ENCODE measurements at regions not wholly inside any gene's neighbourhood (a gene's known extent, or its start where the extent isn't known, plus 50 kb on each side); places are given as distances from the start of the nearest gene placed in this dataset.

DNA sequence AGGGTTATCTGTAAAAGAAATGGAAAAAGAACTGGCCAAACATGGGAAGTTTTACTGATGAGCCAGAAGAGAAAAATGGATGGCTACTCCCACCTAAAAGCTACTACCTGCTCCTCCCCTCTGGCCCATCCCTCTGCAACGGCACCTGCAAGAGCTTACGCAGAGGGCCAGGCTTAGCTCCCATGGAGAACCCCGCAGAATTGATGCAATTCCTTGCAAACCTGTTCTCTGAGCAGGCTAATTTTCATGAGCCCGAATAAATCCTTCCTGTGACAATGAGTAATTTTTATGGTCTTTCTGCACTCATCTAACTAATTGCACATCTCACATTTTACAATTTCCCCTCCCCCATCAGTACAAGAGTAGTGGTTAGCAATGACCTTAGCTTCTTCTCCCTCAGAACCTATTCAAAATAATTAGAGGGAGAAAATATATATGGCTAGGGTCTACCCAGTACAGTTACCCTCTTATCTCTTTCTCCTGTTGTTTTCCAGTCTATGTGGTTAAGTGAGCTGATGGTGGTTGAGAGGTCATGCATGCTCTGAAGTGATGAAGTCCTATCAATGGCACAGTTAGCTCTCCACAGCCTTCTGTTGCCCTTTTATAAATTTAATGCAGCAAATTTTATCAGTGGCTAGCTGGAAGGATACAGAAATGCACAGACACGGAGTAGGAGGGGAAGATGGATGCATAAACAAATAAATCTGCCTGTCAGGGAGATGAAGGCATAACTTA, 67.7 kb upstream of the NTF3 start:
- POLR2A ChIA-PET: no interaction called here

DNA sequence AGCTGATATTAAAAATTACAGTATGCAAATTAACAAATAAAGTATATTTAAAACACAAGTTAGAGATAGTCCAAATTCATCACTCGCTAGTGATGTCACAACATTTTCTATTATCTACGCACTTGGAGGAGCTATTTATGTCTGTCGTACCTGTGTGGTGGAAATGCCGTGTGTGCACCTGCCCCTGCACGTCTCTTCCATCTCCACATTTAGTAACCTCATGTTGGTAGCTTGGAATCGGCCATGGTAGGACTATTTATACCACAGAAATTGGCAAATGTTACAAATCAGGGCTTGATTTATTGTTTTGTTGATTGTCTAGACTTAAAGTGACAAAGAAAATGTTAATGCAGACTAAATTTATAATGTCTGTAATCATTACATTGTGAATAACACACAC, 62.6 kb upstream of the NTF3 start:
- DNase-seq (ENCODE audit: low read depth, low spot score): no peak
- no peaks in the 10 kb centered on the region for H3K9me3 ChIP-seq (ENCODE audit: control insufficient read depth, insufficient read depth, low read length)
- peaks cover 18% of the 10 kb centered on the region for H3K27me3 ChIP-seq (ENCODE audit: control insufficient read depth, insufficient read depth, low read length)
- H3K4me3 ChIP-seq (ENCODE audit: low read depth, low read length): no peak overlapping the region
- ChIA-PET CTCF (no interaction called here), POLR2A (no interaction called here)
- H3K27ac ChIP-seq (ENCODE audit: low read depth, low read length): no peak overlapping the region
- TF ChIP-seq, protein P1, sequence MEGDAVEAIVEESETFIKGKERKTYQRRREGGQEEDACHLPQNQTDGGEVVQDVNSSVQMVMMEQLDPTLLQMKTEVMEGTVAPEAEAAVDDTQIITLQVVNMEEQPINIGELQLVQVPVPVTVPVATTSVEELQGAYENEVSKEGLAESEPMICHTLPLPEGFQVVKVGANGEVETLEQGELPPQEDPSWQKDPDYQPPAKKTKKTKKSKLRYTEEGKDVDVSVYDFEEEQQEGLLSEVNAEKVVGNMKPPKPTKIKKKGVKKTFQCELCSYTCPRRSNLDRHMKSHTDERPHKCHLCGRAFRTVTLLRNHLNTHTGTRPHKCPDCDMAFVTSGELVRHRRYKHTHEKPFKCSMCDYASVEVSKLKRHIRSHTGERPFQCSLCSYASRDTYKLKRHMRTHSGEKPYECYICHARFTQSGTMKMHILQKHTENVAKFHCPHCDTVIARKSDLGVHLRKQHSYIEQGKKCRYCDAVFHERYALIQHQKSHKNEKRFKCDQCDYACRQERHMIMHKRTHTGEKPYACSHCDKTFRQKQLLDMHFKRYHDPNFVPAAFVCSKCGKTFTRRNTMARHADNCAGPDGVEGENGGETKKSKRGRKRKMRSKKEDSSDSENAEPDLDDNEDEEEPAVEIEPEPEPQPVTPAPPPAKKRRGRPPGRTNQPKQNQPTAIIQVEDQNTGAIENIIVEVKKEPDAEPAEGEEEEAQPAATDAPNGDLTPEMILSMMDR (IDR thresholded peaks at IDR 0.05; ENCODE audit: low read depth, low read length): no peak

More for the DNA sequence above, 67.7 kb upstream of the NTF3 start:
- no peak for DNase-seq (ENCODE audit: low read depth, low spot score)
- Histone ChIP-seq H3K27me3 (ENCODE audit: control insufficient read depth, insufficient read depth, low read length) (peaks cover 12% of the 10 kb centered on the region), H3K27ac (ENCODE audit: low read depth, low read length) (no peak overlapping the region), H3K9me3 (ENCODE audit: control insufficient read depth, insufficient read depth, low read length) (no peaks in the 10 kb centered on the region), H3K4me3 (ENCODE audit: low read depth, low read length) (no peak overlapping the region)
- CTCF ChIA-PET: no interaction called here
- TF ChIP-seq, protein P1 (IDR thresholded peaks at IDR 0.05; ENCODE audit: low read depth, low read length): no peak

DNA sequence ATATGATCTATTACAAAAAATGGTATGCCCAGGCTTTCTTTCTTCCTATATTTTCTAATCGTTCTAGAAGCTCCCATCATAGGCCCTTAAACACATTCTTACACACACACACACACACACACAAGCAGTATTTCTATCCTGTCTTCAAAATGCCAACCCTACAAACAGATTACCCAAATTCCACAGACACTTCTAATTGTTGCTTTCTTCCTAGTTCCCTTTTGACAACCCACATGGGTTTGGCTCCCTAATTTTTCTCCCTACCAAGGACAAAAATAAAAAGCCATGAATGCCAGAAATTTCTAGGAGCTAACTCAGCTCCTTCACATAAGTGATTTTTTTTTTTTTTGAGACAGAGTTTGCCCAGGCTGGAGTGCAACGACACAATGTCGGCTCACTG, 60.3 kb upstream of the NTF3 start:
- Histone ChIP-seq H3K9me3 (ENCODE audit: control insufficient read depth, insufficient read depth, low read length) (no peaks in the 10 kb centered on the region), H3K27ac (ENCODE audit: low read depth, low read length) (no peak overlapping the region), H3K4me3 (ENCODE audit: low read depth, low read length) (no peak overlapping the region), H3K27me3 (ENCODE audit: control insufficient read depth, insufficient read depth, low read length) (peaks cover 11% of the 10 kb centered on the region)
- POLR2A ChIA-PET: no interaction called here
- CTCF ChIA-PET: no interaction called here
- no peak for DNase-seq (ENCODE audit: low read depth, low spot score)
- TF ChIP-seq, protein P1 (IDR thresholded peaks at IDR 0.05; ENCODE audit: low read depth, low read length): no peak

DNA sequence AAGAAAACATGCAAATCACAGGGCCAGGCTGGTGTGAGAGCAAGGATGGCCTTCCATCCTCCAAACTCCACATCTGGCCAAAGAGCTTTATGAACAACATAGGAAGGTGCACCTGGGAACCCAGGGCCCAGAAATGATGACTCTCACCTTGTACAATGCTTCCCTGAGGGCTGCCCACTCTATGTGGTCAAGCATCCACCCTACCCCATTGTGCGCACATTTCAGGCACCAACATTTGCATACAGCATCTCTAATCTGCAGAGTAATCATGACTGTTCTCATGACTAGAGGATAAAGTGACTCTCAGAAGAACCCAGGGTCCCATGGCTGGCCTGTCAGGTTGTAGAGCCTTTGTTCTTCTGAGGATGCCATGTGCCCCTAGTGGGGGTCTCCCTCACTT, 57.2 kb upstream of the NTF3 start:
- TF ChIP-seq, protein P1 (IDR thresholded peaks at IDR 0.05; ENCODE audit: low read depth, low read length): no peak
- Histone ChIP-seq H3K9me3 (ENCODE audit: control insufficient read depth, insufficient read depth, low read length) (no peaks in the 10 kb centered on the region), H3K27me3 (ENCODE audit: control insufficient read depth, insufficient read depth, low read length) (peaks cover 11% of the 10 kb centered on the region), H3K27ac (ENCODE audit: low read depth, low read length) (no peak overlapping the region), H3K4me3 (ENCODE audit: low read depth, low read length) (no peak overlapping the region)
- ChIA-PET POLR2A (no interaction called here), CTCF (no interaction called here)
- DNase-seq (ENCODE audit: low read depth, low spot score): no peak

DNA sequence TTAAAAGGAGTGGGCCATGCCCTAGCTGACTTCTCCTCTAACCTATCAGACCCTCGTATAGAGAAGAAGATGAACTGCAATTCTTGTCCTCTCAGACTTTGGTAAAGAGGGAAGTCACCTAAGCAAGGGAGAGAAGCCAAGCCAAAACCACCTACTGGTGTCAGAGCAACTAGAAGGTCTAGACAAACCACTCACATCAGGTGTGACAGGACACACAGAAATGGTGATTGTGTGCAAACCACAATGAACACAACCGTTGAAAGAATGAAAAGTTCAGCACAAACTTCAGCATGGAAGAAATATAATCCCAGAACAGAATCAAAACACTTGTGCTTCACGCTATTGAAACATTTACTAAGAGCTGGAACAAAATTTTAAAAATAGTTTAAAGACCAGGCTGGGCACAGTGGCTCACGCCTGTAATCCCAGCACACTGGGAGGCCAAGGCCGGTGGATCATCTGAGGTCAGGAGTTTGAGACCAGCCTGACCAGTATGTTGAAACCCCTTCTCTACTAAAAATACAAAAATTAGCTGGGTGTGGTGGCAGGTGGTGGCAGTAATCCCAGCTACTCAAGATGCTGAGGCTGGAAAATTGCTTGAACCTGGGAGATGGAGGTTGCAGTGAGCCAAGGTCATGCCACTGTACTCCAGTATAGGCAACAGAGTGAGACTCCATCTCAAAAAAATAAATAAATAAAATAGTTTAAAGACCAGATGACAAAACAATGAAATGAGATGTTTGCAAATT, 56.2 kb upstream of the NTF3 start:
- Histone ChIP-seq H3K27me3 (ENCODE audit: control insufficient read depth, insufficient read depth, low read length) (peaks cover 3% of the 10 kb centered on the region), H3K9me3 (ENCODE audit: control insufficient read depth, insufficient read depth, low read length) (no peaks in the 10 kb centered on the region), H3K4me3 (ENCODE audit: low read depth, low read length) (no peak overlapping the region), H3K27ac (ENCODE audit: low read depth, low read length) (no peak overlapping the region)
- no peak for DNase-seq (ENCODE audit: low read depth, low spot score)
- POLR2A ChIA-PET: no interaction called here
- CTCF ChIA-PET: no interaction called here
- TF ChIP-seq, protein P1 (IDR thresholded peaks at IDR 0.05; ENCODE audit: low read depth, low read length): no peak
